SK-N-SH (cell line): ENCODE measurements at regions not wholly inside any gene's neighbourhood (a gene's known extent, or its start where the extent isn't known, plus 50 kb on each side); places are given as distances from the start of the nearest gene placed in this dataset.

ENCODE experiments used
- CTCF ChIA-PET: fragments of 300-600, 350-600 bp; formaldehyde crosslinking; extraction: SDS; loops from one replicate; lab custom pipeline; 2021; lab: Yijun Ruan, JAX
- POLR2A ChIA-PET: fragments of 350-600 bp; sonication (Branson Sonifier 250); formaldehyde crosslinking; extraction: SDS; loops from one replicate; lab custom pipeline; 2020; ENCODE audit warnings: antibody characterized with exemption, inconsistent platforms; lab: Yijun Ruan, JAX
- DNase-seq: peaks from one replicate; pipeline ENCODE4 v3.0.0; 2012
- H2AFZ ChIP-seq: fragments of 200-600 bp; sonication (generic); 2 replicates; pipeline ENCODE4 v1.8.1; 2016; ENCODE audit warnings: antibody characterized with exemption, mild to moderate bottlenecking, low read depth
- H3F3A ChIP-seq: fragments of 200-600 bp; sonication (generic); replicated peaks from 2 replicates; pipeline ENCODE3; 2016; ENCODE audit warnings: antibody characterized with exemption, mild to moderate bottlenecking; ENCODE audit not compliant: insufficient read depth
- H3K27ac ChIP-seq, 2 experiments: fragments of 200-500 bp in 1 of 2; fragments of 200-600 bp in 1 of 2; sonication (Bioruptor generic) in 1 of 2; sonication (generic), shearing (Covaris generic) in 1 of 2; 2 replicates each; pipeline versions ENCODE4 v1.5.1 to v1.6.1; 2014 to 2016; ENCODE audit warnings: low read depth in 2 of 2, inconsistent platforms in 1 of 2, low read length in 1 of 2, mild to moderate bottlenecking in 1 of 2, mixed read lengths in 1 of 2
- H3K27me3 ChIP-seq: fragments of 200-600 bp; sonication (generic), shearing (Covaris generic); 2 replicates; pipeline ENCODE4 v1.6.1; 2016; ENCODE audit warnings: mixed run types; ENCODE audit not compliant: insufficient read depth
- H3K36me3 ChIP-seq, 2 experiments: fragments of 200-500 bp in 1 of 2; fragments of 200-600 bp in 1 of 2; sonication (Bioruptor generic) in 1 of 2; sonication (generic) in 1 of 2; replicated peaks in 1 of 2; 2 replicates each; pipeline versions ENCODE3 to v1.5.1; 2014 to 2016; ENCODE audit warnings: low read length in 1 of 2, mild to moderate bottlenecking in 1 of 2; ENCODE audit not compliant: insufficient read depth in 2 of 2, control insufficient read depth in 1 of 2
- H3K4me1 ChIP-seq, 2 experiments: fragments of 200-500 bp in 1 of 2; fragments of 200-600 bp in 1 of 2; sonication (Bioruptor generic) in 1 of 2; sonication (generic), shearing (Covaris generic) in 1 of 2; 2 replicates each; pipeline versions ENCODE4 v1.5.1 to v1.6.1; 2014 to 2016; ENCODE audit warnings: low read depth in 1 of 2, low read length in 1 of 2, mixed run types in 1 of 2; ENCODE audit not compliant: insufficient read depth in 2 of 2, control insufficient read depth in 1 of 2
- H3K4me2 ChIP-seq: fragments of 200-600 bp; sonication (generic), shearing (Covaris generic); 2 replicates; pipeline ENCODE4 v1.6.1; 2017; ENCODE audit warnings: mixed run types
- H3K4me3 ChIP-seq, 2 experiments: fragments of 200-500 bp in 1 of 2; fragments of 200-600 bp in 1 of 2; sonication (Bioruptor generic) in 1 of 2; sonication (generic), shearing (Covaris generic) in 1 of 2; 2 replicates each; pipeline versions ENCODE4 v1.5.1 to v1.8.1; 2014 to 2016; ENCODE audit warnings: low read depth in 2 of 2, inconsistent platforms in 1 of 2, low read length in 1 of 2, mild to moderate bottlenecking in 1 of 2, mixed read lengths in 1 of 2, moderate library complexity in 1 of 2
- H3K79me2 ChIP-seq: fragments of 200-600 bp; sonication (generic); 2 replicates; pipeline ENCODE4 v1.8.1; 2017; ENCODE audit warnings: mild to moderate bottlenecking; ENCODE audit not compliant: insufficient read depth
- H3K9ac ChIP-seq: fragments of 200-600 bp; sonication (generic); 2 replicates; pipeline ENCODE4 v1.6.1; 2017; ENCODE audit warnings: mixed run types
- H3K9me2 ChIP-seq: fragments of 200-600 bp; sonication (generic); 2 replicates; pipeline ENCODE4 v1.6.1; 2017; ENCODE audit warnings: mixed run types
- H3K9me3 ChIP-seq: fragments of 200-600 bp; sonication (generic); 2 replicates; pipeline ENCODE4 v1.6.1; 2017; ENCODE audit warnings: mixed run types, mild to moderate bottlenecking, moderate library complexity
- H4K20me1 ChIP-seq: fragments of 200-600 bp; sonication (generic); 2 replicates; pipeline ENCODE4 v1.6.1; 2017; ENCODE audit warnings: mild to moderate bottlenecking, mixed run types; ENCODE audit not compliant: insufficient read depth
- EP300 ChIP-seq, 2 experiments: IDR thresholded peaks; 2 replicates each; pipeline versions ENCODE4 v1.4.0 to v1.6.1; 2012; ENCODE audit warnings: borderline replicate concordance in 1 of 2, low read depth in 1 of 2, low read length in 1 of 2
- EZH2phosphoT487 ChIP-seq: fragments of 200-600 bp; sonication (generic); IDR thresholded peaks from 2 replicates; pipeline ENCODE4 v1.6.1; 2017; ENCODE audit warnings: low read depth, mixed run types, mild to moderate bottlenecking, antibody characterized with exemption, moderate library complexity, borderline replicate concordance
- FOXJ3 ChIP-seq: sonication (generic); formaldehyde crosslinking; IDR thresholded peaks from 2 replicates; pipeline ENCODE4 v1.5.1; 2020; ENCODE audit warnings: mild to moderate bottlenecking, missing genetic modification reagents
- FOXM1 ChIP-seq: IDR thresholded peaks from 2 replicates; pipeline ENCODE4 v1.4.0; 2012; ENCODE audit warnings: low read depth, mild to moderate bottlenecking
- GABPA ChIP-seq: IDR thresholded peaks from 2 replicates; pipeline ENCODE4 v1.4.0; 2012; ENCODE audit warnings: low read depth, mild to moderate bottlenecking
- GATA2 ChIP-seq: sonication (generic); formaldehyde crosslinking; IDR thresholded peaks from 2 replicates; pipeline ENCODE4 v1.5.0; 2020; ENCODE audit warnings: mild to moderate bottlenecking, missing genetic modification reagents
- JUND ChIP-seq: IDR thresholded peaks from 2 replicates; pipeline ENCODE4 v1.4.0; 2012
- MEF2A ChIP-seq: IDR thresholded peaks from 2 replicates; pipeline ENCODE4 v1.4.0; 2012; ENCODE audit warnings: low read depth, borderline replicate concordance
- MXI1 ChIP-seq: IDR thresholded peaks from 2 replicates; pipeline ENCODE4 v1.6.1; 2012; ENCODE audit warnings: mild to moderate bottlenecking, low read depth, low read length, improper control_type of control experiment
- NFIC ChIP-seq: IDR thresholded peaks from 2 replicates; pipeline ENCODE4 v1.4.0; 2012; ENCODE audit warnings: borderline replicate concordance
- RAD21 ChIP-seq: IDR thresholded peaks from 2 replicates; pipeline ENCODE4 v1.6.1; 2012; ENCODE audit warnings: mild to moderate bottlenecking, low read length
- RCOR1 ChIP-seq: fragments of 150-350 bp; IDR thresholded peaks from 2 replicates; pipeline ENCODE4 v1.6.1; 2017; ENCODE audit warnings: antibody characterized with exemption, low read length
- RFX5 ChIP-seq: IDR thresholded peaks from 2 replicates; pipeline ENCODE4 v1.6.1; 2012; ENCODE audit warnings: mild to moderate bottlenecking, improper control_type of control experiment, low read length
- SMC3 ChIP-seq: IDR thresholded peaks from 2 replicates; pipeline ENCODE4 v1.6.1; 2012; ENCODE audit warnings: low read depth, low read length, improper control_type of control experiment
- TCF12 ChIP-seq: IDR thresholded peaks from 2 replicates; pipeline ENCODE4 v1.4.0; 2012
- USF2 ChIP-seq: fragments of 150-350 bp; IDR thresholded peaks from 2 replicates; pipeline ENCODE4 v1.6.1; 2017; ENCODE audit warnings: antibody characterized with exemption, low read length, low read depth, borderline replicate concordance
- YY1 ChIP-seq: IDR thresholded peaks from 2 replicates; pipeline ENCODE4 v1.4.0; 2012; ENCODE audit warnings: low read depth, mild to moderate bottlenecking
- WGBS: methylation state at CpG from one replicate; pipeline ENCODE4 v1.1.6; 2017; ENCODE audit warnings: low lambda C conversion rate; 5-methylcytosine and 5-hydroxymethylcytosine counted together
- TF ChIP-seq, protein P1 (sequence below): IDR thresholded peaks from 2 replicates; pipeline ENCODE4 v1.4.0; 2012; ENCODE audit warnings: low read depth
- TF ChIP-seq, protein P2 (sequence below): IDR thresholded peaks from 2 replicates; pipeline ENCODE4 v1.6.1; 2012; ENCODE audit warnings: mild to moderate bottlenecking, low read depth, low read length, moderate library complexity

GRCh38 chr13:46995874-46996273 is 99.0 kb upstream of the HTR2A start:
- WGBS = 45% methylated on average over 1 of the region's 1 CpG
- Histone ChIP-seq H3K4me2 (no peak overlapping the region), H3K9me2 (no peaks in the 10 kb centered on the region), H3K9me3 (no peaks in the 10 kb centered on the region), H3K27ac (no peak overlapping the region), H3K79me2 (no peaks in the 10 kb centered on the region), H2AFZ (no peak overlapping the region), H3K4me3 (no peak overlapping the region), H3K27me3 (no peaks in the 10 kb centered on the region), H4K20me1 (no peaks in the 10 kb centered on the region), H3F3A (no peaks in the 10 kb centered on the region), H3K4me1 (no peaks in the 10 kb centered on the region), H3K9ac (no peak overlapping the region), H3K36me3 (no peaks in the 10 kb centered on the region)
- DNase-seq = no peak
- TF ChIP-seq, protein P1, sequence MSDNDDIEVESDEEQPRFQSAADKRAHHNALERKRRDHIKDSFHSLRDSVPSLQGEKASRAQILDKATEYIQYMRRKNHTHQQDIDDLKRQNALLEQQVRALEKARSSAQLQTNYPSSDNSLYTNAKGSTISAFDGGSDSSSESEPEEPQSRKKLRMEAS = no peak
- TF ChIP-seq SMC3 = no peak
- TF ChIP-seq EZH2phosphoT487 = no peak
- no peak for TF ChIP-seq RAD21
- no peak for TF ChIP-seq FOXJ3
- TF ChIP-seq GATA2 (CRISPR knock-in tag) = no peak
- no peak for TF ChIP-seq JUND
- no peak for TF ChIP-seq GABPA
- no peak for TF ChIP-seq MXI1
- TF ChIP-seq MEF2A = no peak
- TF ChIP-seq, protein P2, sequence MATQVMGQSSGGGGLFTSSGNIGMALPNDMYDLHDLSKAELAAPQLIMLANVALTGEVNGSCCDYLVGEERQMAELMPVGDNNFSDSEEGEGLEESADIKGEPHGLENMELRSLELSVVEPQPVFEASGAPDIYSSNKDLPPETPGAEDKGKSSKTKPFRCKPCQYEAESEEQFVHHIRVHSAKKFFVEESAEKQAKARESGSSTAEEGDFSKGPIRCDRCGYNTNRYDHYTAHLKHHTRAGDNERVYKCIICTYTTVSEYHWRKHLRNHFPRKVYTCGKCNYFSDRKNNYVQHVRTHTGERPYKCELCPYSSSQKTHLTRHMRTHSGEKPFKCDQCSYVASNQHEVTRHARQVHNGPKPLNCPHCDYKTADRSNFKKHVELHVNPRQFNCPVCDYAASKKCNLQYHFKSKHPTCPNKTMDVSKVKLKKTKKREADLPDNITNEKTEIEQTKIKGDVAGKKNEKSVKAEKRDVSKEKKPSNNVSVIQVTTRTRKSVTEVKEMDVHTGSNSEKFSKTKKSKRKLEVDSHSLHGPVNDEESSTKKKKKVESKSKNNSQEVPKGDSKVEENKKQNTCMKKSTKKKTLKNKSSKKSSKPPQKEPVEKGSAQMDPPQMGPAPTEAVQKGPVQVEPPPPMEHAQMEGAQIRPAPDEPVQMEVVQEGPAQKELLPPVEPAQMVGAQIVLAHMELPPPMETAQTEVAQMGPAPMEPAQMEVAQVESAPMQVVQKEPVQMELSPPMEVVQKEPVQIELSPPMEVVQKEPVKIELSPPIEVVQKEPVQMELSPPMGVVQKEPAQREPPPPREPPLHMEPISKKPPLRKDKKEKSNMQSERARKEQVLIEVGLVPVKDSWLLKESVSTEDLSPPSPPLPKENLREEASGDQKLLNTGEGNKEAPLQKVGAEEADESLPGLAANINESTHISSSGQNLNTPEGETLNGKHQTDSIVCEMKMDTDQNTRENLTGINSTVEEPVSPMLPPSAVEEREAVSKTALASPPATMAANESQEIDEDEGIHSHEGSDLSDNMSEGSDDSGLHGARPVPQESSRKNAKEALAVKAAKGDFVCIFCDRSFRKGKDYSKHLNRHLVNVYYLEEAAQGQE = no peak
- TF ChIP-seq RFX5 = no peak
- no peak for TF ChIP-seq FOXM1
- no peak for TF ChIP-seq NFIC
- ChIA-PET CTCF (interaction anchor here (0.8 to 2.1 kb wide), 5 partner anchors 8 to 101 kb away, joined by 3 to 10 read pairs (median 3); no protein-coding TSS in a partner anchor), POLR2A (no interaction called here)

GRCh38 chr13:46994492-46994891 is 97.6 kb upstream of the HTR2A start:
- no peaks in the 10 kb centered on the region for H4K20me1 ChIP-seq
- H3K4me1 ChIP-seq = no peaks in the 10 kb centered on the region; a peak in 1 of 4 replicates
- H3K9ac ChIP-seq = no peak overlapping the region
- POLR2A ChIA-PET = no interaction called here
- TF ChIP-seq EP300 (IDR thresholded peaks at IDR 0.05; ENCODE audit: borderline replicate concordance in 1 of 2, low read depth in 1 of 2, low read length in 1 of 2) (no peak), FOXJ3 (no peak), TCF12 (no peak), RCOR1 (no peak), YY1 (no peak), USF2 (no peak)
- TF ChIP-seq, protein P1 = no peak
- CTCF ChIA-PET = no interaction called here
- DNase-seq = no peak
- H3K4me3 ChIP-seq = no peak overlapping the region
- no peaks in the 10 kb centered on the region for H3K9me2 ChIP-seq
- H3F3A ChIP-seq = no peaks in the 10 kb centered on the region
- WGBS = 51% methylated on average over 7 of the region's 7 CpGs
- no peaks in the 10 kb centered on the region for H3K27me3 ChIP-seq
- no peak overlapping the region for H3K4me2 ChIP-seq
- no peaks in the 10 kb centered on the region for H3K9me3 ChIP-seq
- H3K79me2 ChIP-seq = no peaks in the 10 kb centered on the region
- no peaks in the 10 kb centered on the region for H3K36me3 ChIP-seq
- no peak overlapping the region for H2AFZ ChIP-seq
- no peak overlapping the region for H3K27ac ChIP-seq
